ENCODE measurements at regions not wholly inside any gene's neighbourhood (a gene's known extent, or its start where the extent isn't known, plus 50 kb on each side); places are given as distances from the start of the nearest gene placed in this dataset.
A peak's percentile ranks its signal among the peaks of the same experiment; 100 is the strongest.

- POLR2A ChIA-PET: no interaction called here
- H3K36me3 Mint-ChIP-seq: peaks cover 0 to 6% (median 0%) of the 10 kb centered on the region in 3 donors
- ATAC-seq (no peak), DNase-seq (no peak)
- H3K4me1 Mint-ChIP-seq: no peaks in the 10 kb centered on the region
- H3K27me3 Mint-ChIP-seq: peaks cover 7 to 11% (median 8%) of the 10 kb centered on the region in 5 donors
- H3K9me3 Mint-ChIP-seq: peaks cover 0 to 13% (median under 1%) of the 10 kb centered on the region in 9 donors
- H3K27ac Mint-ChIP-seq: no peak overlapping the region
- no peak overlapping the region for H3K4me3 Mint-ChIP-seq
Measured at GRCh38 chr16:54689072-54689865, 241.4 kb upstream of the IRX5 start.

- Mint-ChIP-seq H3K27ac (no peak overlapping the region), H3K27me3 (peaks cover 7 to 14% (median 11%) of the 10 kb centered on the region in 5 donors), H3K9me3 (peaks cover 0 to 10% (median 1%) of the 10 kb centered on the region in 9 donors), H3K4me1 (no peaks in the 10 kb centered on the region), H3K4me3 (no peak overlapping the region), H3K36me3 (peaks cover 0 to 6% (median 0%) of the 10 kb centered on the region in 3 donors)
- DNase-seq (no peak), ATAC-seq (no peak)
- POLR2A ChIA-PET: no interaction called here
Measured at GRCh38 chr16:54688339-54688738, 242.3 kb upstream of the IRX5 start.

- peaks cover 0 to 8% (median 0%) of the 10 kb centered on the region in 9 donors for H3K9me3 Mint-ChIP-seq
- POLR2A ChIA-PET: no interaction called here
- peaks cover 5 to 14% (median 10%) of the 10 kb centered on the region in 5 donors for H3K27me3 Mint-ChIP-seq
- H3K4me3 Mint-ChIP-seq: no peak overlapping the region
- no peak for ATAC-seq
- H3K36me3 Mint-ChIP-seq: peaks cover 0 to 6% (median 0%) of the 10 kb centered on the region in 3 donors
- no peak for DNase-seq
- no peaks in the 10 kb centered on the region for H3K4me1 Mint-ChIP-seq
- H3K27ac Mint-ChIP-seq: no peak overlapping the region
Measured at GRCh38 chr16:54687043-54687899, 243.4 kb upstream of the IRX5 start.

- Mint-ChIP-seq H3K36me3 (peaks cover 0 to 6% (median 0%) of the 10 kb centered on the region in 3 donors), H3K27me3 (peaks cover 5 to 14% (median 8%) of the 10 kb centered on the region in 5 donors), H3K4me3 (no peak overlapping the region), H3K4me1 (no peaks in the 10 kb centered on the region), H3K9me3 (peaks cover 0 to 7% (median 0%) of the 10 kb centered on the region in 9 donors), H3K27ac (no peak overlapping the region)
- no peak for ATAC-seq
- no peak for DNase-seq
- POLR2A ChIA-PET: no interaction called here
Measured at GRCh38 chr16:54685682-54686081, 245.0 kb upstream of the IRX5 start.

GRCh38 chr16:54679531-54679930 lies 251.1 kb upstream of the IRX5 start:
- H3K27ac Mint-ChIP-seq: no peak overlapping the region

GRCh38 chr16:54677308-54677950 lies 253.2 kb upstream of the IRX5 start:
- no peaks in the 10 kb centered on the region for H3K36me3 Mint-ChIP-seq
- DNase-seq: no peak
- ATAC-seq: no peak
- H3K4me1 Mint-ChIP-seq: no peaks in the 10 kb centered on the region
- H3K4me3 Mint-ChIP-seq: no peak overlapping the region
- POLR2A ChIA-PET: no interaction called here
- H3K9me3 Mint-ChIP-seq: peaks cover 0 to 8% (median 0%) of the 10 kb centered on the region in 9 donors
- H3K27ac Mint-ChIP-seq: no peak overlapping the region
- H3K27me3 Mint-ChIP-seq: peaks cover 2 to 12% (median 2%) of the 10 kb centered on the region in 5 donors

More at GRCh38 chr16:54679531-54679930, 251.1 kb upstream of the IRX5 start:
- Mint-ChIP-seq H3K36me3 (no peaks in the 10 kb centered on the region), H3K9me3 (peaks cover 0 to 11% (median 0%) of the 10 kb centered on the region in 9 donors), H3K4me1 (no peaks in the 10 kb centered on the region), H3K27me3 (peaks cover 2 to 11% (median 6%) of the 10 kb centered on the region in 5 donors), H3K4me3 (no peak overlapping the region)
- POLR2A ChIA-PET: no interaction called here
- no peak for DNase-seq
- no peak for ATAC-seq

DNA sequence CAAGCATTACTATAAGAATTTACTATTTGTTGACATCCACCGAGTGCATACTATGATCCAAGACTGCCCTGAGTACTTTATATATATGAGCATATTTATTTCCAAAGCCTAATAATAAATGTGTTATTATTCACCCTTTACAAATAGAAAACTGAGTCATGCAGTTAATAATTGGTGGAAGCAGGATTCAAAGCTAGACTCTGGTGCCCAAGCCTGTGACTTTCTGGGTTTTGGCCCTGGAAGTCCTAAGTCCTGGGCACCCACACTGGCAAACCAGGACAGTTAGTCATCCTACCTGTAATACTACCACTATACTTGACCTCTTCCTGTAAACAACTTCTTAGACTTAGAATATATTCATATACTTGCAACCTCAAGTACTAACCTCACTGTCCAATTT lies 257.4 kb upstream of the IRX5 start:
- Mint-ChIP-seq H3K27ac (no peak overlapping the region), H3K9me3 (peaks cover 0 to 11% (median 0%) of the 10 kb centered on the region in 9 donors), H3K4me1 (no peaks in the 10 kb centered on the region), H3K4me3 (no peak overlapping the region), H3K27me3 (peaks cover 2 to 12% (median 2%) of the 10 kb centered on the region in 5 donors), H3K36me3 (no peaks in the 10 kb centered on the region)
- ATAC-seq: no peak
- no peak for DNase-seq
- POLR2A ChIA-PET: no interaction called here

- ATAC-seq: no peak
- no peaks in the 10 kb centered on the region for H3K36me3 Mint-ChIP-seq
- H3K9me3 Mint-ChIP-seq: peaks cover 0 to 11% (median 0%) of the 10 kb centered on the region in 9 donors
Measured at GRCh38 chr16:54672500-54672899, 258.2 kb upstream of the IRX5 start.

GRCh38 chr16:54657709-54658102 lies 273.0 kb upstream of the IRX5 start:
- no peak for DNase-seq
- Mint-ChIP-seq H3K4me3 (no peak overlapping the region), H3K9me3 (peaks cover 0 to 13% (median 4%) of the 10 kb centered on the region in 9 donors), H3K27ac (no peak overlapping the region), H3K27me3 (peaks cover 16 to 56% (median 31%) of the 10 kb centered on the region in 5 donors), H3K4me1 (peaks cover 5 to 9% (median 8%) of the 10 kb centered on the region in 4 donors), H3K36me3 (peaks cover 0 to 4% (median 0%) of the 10 kb centered on the region in 3 donors)
- no peak for ATAC-seq
- POLR2A ChIA-PET: no interaction called here

More at GRCh38 chr16:54672500-54672899, 258.2 kb upstream of the IRX5 start:
- POLR2A ChIA-PET: no interaction called here
- Mint-ChIP-seq H3K4me3 (no peak overlapping the region), H3K4me1 (no peaks in the 10 kb centered on the region), H3K27me3 (peaks cover 2 to 12% (median 2%) of the 10 kb centered on the region in 5 donors), H3K27ac (no peak overlapping the region)
- no peak for DNase-seq

DNA sequence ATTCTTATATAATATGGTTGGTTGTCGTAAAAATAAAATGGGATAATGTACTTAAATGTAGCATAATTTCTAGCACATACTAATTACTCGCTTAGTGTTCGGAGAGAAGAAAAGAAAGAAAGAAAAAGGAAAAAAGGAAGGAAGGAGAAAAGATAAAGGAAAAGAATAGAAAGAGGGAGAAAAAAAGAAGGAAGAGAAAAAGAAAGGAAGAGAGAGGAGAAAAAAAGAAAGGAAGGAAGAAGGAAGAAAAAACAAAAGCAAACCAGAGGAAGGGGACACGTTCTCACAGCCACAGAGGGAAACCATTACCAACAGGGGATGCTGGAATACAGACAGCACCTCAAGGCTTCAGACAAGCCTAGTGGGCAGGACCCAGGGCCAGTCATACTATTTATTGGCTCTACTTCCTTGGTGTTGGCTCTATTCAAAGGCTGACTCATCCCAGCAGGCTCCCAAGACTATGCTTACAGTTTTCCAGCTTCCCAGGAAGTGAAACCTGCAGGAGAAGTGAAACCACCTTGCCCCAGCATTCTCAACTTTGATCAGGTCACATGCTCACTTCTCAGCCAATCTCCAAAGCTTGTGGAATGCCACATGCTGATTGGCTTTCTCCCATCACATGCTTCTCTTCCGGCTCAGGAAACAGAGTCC lies 273.5 kb upstream of the IRX5 start:
- H3K27me3 Mint-ChIP-seq: peaks cover 16 to 56% (median 31%) of the 10 kb centered on the region in 5 donors
- ATAC-seq: no peak
- peaks cover 0 to 4% (median 0%) of the 10 kb centered on the region in 3 donors for H3K36me3 Mint-ChIP-seq
- H3K27ac Mint-ChIP-seq: no peak overlapping the region
- H3K4me3 Mint-ChIP-seq: no peak overlapping the region
- DNase-seq: no peak
- peaks cover 5 to 9% (median 8%) of the 10 kb centered on the region in 4 donors for H3K4me1 Mint-ChIP-seq
- peaks cover 0 to 8% (median 4%) of the 10 kb centered on the region in 9 donors for H3K9me3 Mint-ChIP-seq
- POLR2A ChIA-PET: no interaction called here

DNA sequence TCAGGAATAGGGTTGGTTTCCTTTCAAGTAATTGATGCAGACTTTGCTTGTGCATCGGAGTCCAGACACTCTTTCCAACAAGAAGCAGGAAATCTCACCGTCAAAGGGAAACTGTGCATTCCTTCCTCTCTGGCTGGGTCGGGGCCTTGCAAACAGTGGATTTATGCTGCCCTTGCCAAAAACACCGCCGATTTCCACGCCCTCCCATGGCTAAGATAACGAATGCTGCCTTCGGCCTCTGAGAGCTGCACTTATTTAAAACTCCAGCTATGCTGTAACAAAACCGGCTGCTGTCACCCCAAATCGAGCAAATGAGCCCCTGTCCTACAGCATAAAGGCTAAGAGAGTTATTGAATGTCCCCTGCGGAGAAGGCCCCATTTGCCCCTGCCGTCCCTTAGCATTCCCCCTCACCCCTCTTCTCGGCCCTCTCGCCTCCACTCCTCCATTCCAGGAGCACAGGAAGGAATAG lies 275.5 kb upstream of the IRX5 start:
- H3K27ac Mint-ChIP-seq: no peak overlapping the region
- H3K4me3 Mint-ChIP-seq: peak overlapping the region in 4 of 10 donors; percentile 0 to 37 (median 20)
- H3K36me3 Mint-ChIP-seq: peaks cover 0 to 4% (median 0%) of the 10 kb centered on the region in 3 donors
- POLR2A ChIA-PET: no interaction called here
- DNase-seq (no peak), ATAC-seq (no peak)
- H3K27me3 Mint-ChIP-seq: peaks cover 16 to 56% (median 34%) of the 10 kb centered on the region in 5 donors
- peaks cover 5 to 11% (median 8%) of the 10 kb centered on the region in 4 donors for H3K4me1 Mint-ChIP-seq
- H3K9me3 Mint-ChIP-seq: peaks cover 0 to 8% (median 2%) of the 10 kb centered on the region in 9 donors

DNA sequence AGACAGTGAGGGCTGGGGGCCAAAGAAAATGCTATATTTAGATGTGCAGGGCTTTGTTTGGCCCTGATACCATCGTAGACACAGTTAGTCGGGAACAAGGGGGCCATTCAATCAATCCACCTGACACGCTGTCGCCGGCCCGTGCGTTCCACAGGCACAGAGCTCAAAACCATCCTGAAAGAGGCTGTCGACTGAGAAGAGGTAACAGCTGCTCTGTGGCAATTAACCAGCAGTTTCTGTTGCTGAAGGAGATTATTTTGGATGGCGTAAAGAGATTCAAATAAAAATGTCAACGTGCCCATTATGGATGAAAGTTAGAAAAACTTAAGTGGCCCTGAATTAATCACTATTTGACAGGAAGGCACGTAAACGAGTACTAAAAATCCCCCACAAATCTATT lies 276.2 kb upstream of the IRX5 start:
- Mint-ChIP-seq H3K27ac (no peak overlapping the region), H3K36me3 (peaks cover 0 to 4% (median 0%) of the 10 kb centered on the region in 3 donors), H3K9me3 (peaks cover 0 to 8% (median 2%) of the 10 kb centered on the region in 9 donors), H3K4me3 (no peak overlapping the region), H3K27me3 (peaks cover 17 to 56% (median 35%) of the 10 kb centered on the region in 5 donors), H3K4me1 (peaks cover 5 to 11% (median 8%) of the 10 kb centered on the region in 4 donors)
- POLR2A ChIA-PET: no interaction called here
- ATAC-seq (no peak), DNase-seq (no peak)
